ENCODE measurements at regions not wholly inside any gene's neighbourhood (a gene's known extent, or its start where the extent isn't known, plus 50 kb on each side); places are given as distances from the start of the nearest gene placed in this dataset.

- no peak overlapping the region for H3K27ac Mint-ChIP-seq
- no peaks in the 10 kb centered on the region for H3K36me3 Mint-ChIP-seq (ENCODE audit: low read depth)
- H3K4me3 Mint-ChIP-seq = no peak overlapping the region
- intact Hi-C loops (cut with micrococcal nuclease) = no loop called here
- no peaks in the 10 kb centered on the region for H3K9me3 Mint-ChIP-seq
- no peaks in the 10 kb centered on the region for H3K27me3 Mint-ChIP-seq
- H3K4me1 Mint-ChIP-seq (ENCODE audit: low read depth) = no peaks in the 10 kb centered on the region
Measured at GRCh38 chr2:157990173-157990572, 111.5 kb upstream of the UPP2 start.

GRCh38 chr2:157989227-157989626 is 112.4 kb upstream of the UPP2 start:
- no peak overlapping the region for H3K27ac Mint-ChIP-seq
- H3K27me3 Mint-ChIP-seq = no peaks in the 10 kb centered on the region
- H3K36me3 Mint-ChIP-seq (ENCODE audit: low read depth) = no peaks in the 10 kb centered on the region
- no peak overlapping the region for H3K4me3 Mint-ChIP-seq
- H3K9me3 Mint-ChIP-seq = no peaks in the 10 kb centered on the region
- intact Hi-C loops (cut with micrococcal nuclease) = no loop called here
- H3K4me1 Mint-ChIP-seq (ENCODE audit: low read depth) = no peaks in the 10 kb centered on the region

GRCh38 chr2:157986761-157987160 is 110.6 kb upstream of the ACVR1 start:
- Mint-ChIP-seq H3K36me3 (ENCODE audit: low read depth) (no peaks in the 10 kb centered on the region), H3K27me3 (no peaks in the 10 kb centered on the region), H3K9me3 (peaks cover 9% of the 10 kb centered on the region), H3K4me3 (no peak overlapping the region), H3K27ac (no peak overlapping the region), H3K4me1 (ENCODE audit: low read depth) (no peaks in the 10 kb centered on the region)
- intact Hi-C loops (cut with micrococcal nuclease) = no loop called here

GRCh38 chr2:157984866-157985265 is 108.7 kb upstream of the ACVR1 start:
- H3K27me3 Mint-ChIP-seq = no peaks in the 10 kb centered on the region
- no peaks in the 10 kb centered on the region for H3K36me3 Mint-ChIP-seq (ENCODE audit: low read depth)
- H3K27ac Mint-ChIP-seq = no peak overlapping the region
- intact Hi-C loops (cut with micrococcal nuclease) = no loop called here
- H3K9me3 Mint-ChIP-seq = peaks cover 28% of the 10 kb centered on the region
- no peaks in the 10 kb centered on the region for H3K4me1 Mint-ChIP-seq (ENCODE audit: low read depth)
- H3K4me3 Mint-ChIP-seq = no peak overlapping the region

GRCh38 chr2:157980020-157980419 is 103.9 kb upstream of the ACVR1 start:
- Mint-ChIP-seq H3K4me1 (ENCODE audit: low read depth) (no peaks in the 10 kb centered on the region), H3K4me3 (no peak overlapping the region), H3K27me3 (no peaks in the 10 kb centered on the region), H3K9me3 (peaks cover 37% of the 10 kb centered on the region), H3K36me3 (ENCODE audit: low read depth) (no peaks in the 10 kb centered on the region), H3K27ac (no peak overlapping the region)
- intact Hi-C loops (cut with micrococcal nuclease) = no loop called here

GRCh38 chr2:157971702-157972101 is 95.6 kb upstream of the ACVR1 start:
- H3K27me3 Mint-ChIP-seq = no peaks in the 10 kb centered on the region
- no peak overlapping the region for H3K4me3 Mint-ChIP-seq
- intact Hi-C loops (cut with micrococcal nuclease) = no loop called here
- H3K9me3 Mint-ChIP-seq = no peaks in the 10 kb centered on the region
- H3K4me1 Mint-ChIP-seq (ENCODE audit: low read depth) = no peaks in the 10 kb centered on the region
- no peak overlapping the region for H3K27ac Mint-ChIP-seq
- H3K36me3 Mint-ChIP-seq (ENCODE audit: low read depth) = no peaks in the 10 kb centered on the region

- Mint-ChIP-seq H3K4me1 (ENCODE audit: low read depth) (no peaks in the 10 kb centered on the region), H3K27ac (no peak overlapping the region), H3K9me3 (no peaks in the 10 kb centered on the region), H3K27me3 (no peaks in the 10 kb centered on the region), H3K4me3 (no peak overlapping the region), H3K36me3 (ENCODE audit: low read depth) (no peaks in the 10 kb centered on the region)
- intact Hi-C loops (cut with micrococcal nuclease) = no loop called here
Measured at GRCh38 chr2:157967856-157968255, 91.7 kb upstream of the ACVR1 start.

GRCh38 chr2:157959249-157959648 is 83.1 kb upstream of the ACVR1 start:
- Mint-ChIP-seq H3K36me3 (ENCODE audit: low read depth) (no peaks in the 10 kb centered on the region), H3K4me3 (no peak overlapping the region), H3K9me3 (peaks cover 51% of the 10 kb centered on the region), H3K27ac (no peak overlapping the region), H3K27me3 (no peaks in the 10 kb centered on the region), H3K4me1 (ENCODE audit: low read depth) (no peaks in the 10 kb centered on the region)
- intact Hi-C loops (cut with micrococcal nuclease) = no loop called here

GRCh38 chr2:157957596-157957995 is 81.5 kb upstream of the ACVR1 start:
- Mint-ChIP-seq H3K9me3 (peaks cover 51% of the 10 kb centered on the region), H3K36me3 (ENCODE audit: low read depth) (no peaks in the 10 kb centered on the region), H3K27me3 (no peaks in the 10 kb centered on the region), H3K4me3 (no peak overlapping the region), H3K27ac (no peak overlapping the region), H3K4me1 (ENCODE audit: low read depth) (no peaks in the 10 kb centered on the region)
- intact Hi-C loops (cut with micrococcal nuclease) = no loop called here

GRCh38 chr2:157952558-157952957 is 76.4 kb upstream of the ACVR1 start:
- Mint-ChIP-seq H3K27ac (no peak overlapping the region), H3K4me1 (ENCODE audit: low read depth) (no peaks in the 10 kb centered on the region), H3K36me3 (ENCODE audit: low read depth) (no peaks in the 10 kb centered on the region), H3K9me3 (peaks cover 24% of the 10 kb centered on the region), H3K4me3 (no peak overlapping the region), H3K27me3 (no peaks in the 10 kb centered on the region)
- intact Hi-C loops (cut with micrococcal nuclease) = no loop called here

- no peaks in the 10 kb centered on the region for H3K9me3 Mint-ChIP-seq
- intact Hi-C loops (cut with micrococcal nuclease) = no loop called here
- H3K4me1 Mint-ChIP-seq (ENCODE audit: low read depth) = no peaks in the 10 kb centered on the region
- H3K36me3 Mint-ChIP-seq (ENCODE audit: low read depth) = no peaks in the 10 kb centered on the region
- no peak overlapping the region for H3K27ac Mint-ChIP-seq
- H3K27me3 Mint-ChIP-seq = no peaks in the 10 kb centered on the region
- no peak overlapping the region for H3K4me3 Mint-ChIP-seq
Measured at GRCh38 chr2:157948856-157949255, 72.7 kb upstream of the ACVR1 start.

GRCh38 chr2:157946919-157947557 is 70.9 kb upstream of the ACVR1 start:
- Mint-ChIP-seq H3K4me1 (ENCODE audit: low read depth) (no peaks in the 10 kb centered on the region), H3K9me3 (no peaks in the 10 kb centered on the region), H3K27me3 (no peaks in the 10 kb centered on the region), H3K36me3 (ENCODE audit: low read depth) (no peaks in the 10 kb centered on the region), H3K27ac (no peak overlapping the region), H3K4me3 (no peak overlapping the region)
- intact Hi-C loops (cut with micrococcal nuclease) = no loop called here

- Mint-ChIP-seq H3K4me3 (no peak overlapping the region), H3K4me1 (ENCODE audit: low read depth) (peaks cover 9% of the 10 kb centered on the region), H3K36me3 (ENCODE audit: low read depth) (no peaks in the 10 kb centered on the region), H3K9me3 (no peaks in the 10 kb centered on the region), H3K27ac (no peak overlapping the region), H3K27me3 (no peaks in the 10 kb centered on the region)
- intact Hi-C loops (cut with micrococcal nuclease) = no loop called here
Measured at GRCh38 chr2:157940024-157940423, 63.9 kb upstream of the ACVR1 start.

GRCh38 chr2:157938556-157938955 is 62.4 kb upstream of the ACVR1 start:
- H3K27me3 Mint-ChIP-seq = no peaks in the 10 kb centered on the region

GRCh38 chr2:157936406-157936805 is 60.3 kb upstream of the ACVR1 start:
- H3K9me3 Mint-ChIP-seq = no peaks in the 10 kb centered on the region
- H3K36me3 Mint-ChIP-seq (ENCODE audit: low read depth) = no peaks in the 10 kb centered on the region

More at GRCh38 chr2:157938556-157938955, 62.4 kb upstream of the ACVR1 start:
- intact Hi-C loops (cut with micrococcal nuclease) = no loop called here
- Mint-ChIP-seq H3K27ac (no peak overlapping the region), H3K9me3 (no peaks in the 10 kb centered on the region), H3K36me3 (ENCODE audit: low read depth) (no peaks in the 10 kb centered on the region), H3K4me1 (ENCODE audit: low read depth) (peaks cover 9% of the 10 kb centered on the region), H3K4me3 (no peak overlapping the region)

More at GRCh38 chr2:157936406-157936805, 60.3 kb upstream of the ACVR1 start:
- intact Hi-C loops (cut with micrococcal nuclease) = no loop called here
- Mint-ChIP-seq H3K27me3 (no peaks in the 10 kb centered on the region), H3K27ac (no peak overlapping the region), H3K4me1 (ENCODE audit: low read depth) (peaks cover 9% of the 10 kb centered on the region), H3K4me3 (no peak overlapping the region)

Data from dendritic cell treated with granulocyte-macrophage colony-stimulating factor and Interleukin-4, amounts not matched to agents 40 ng/mL and 50 ng/mL, for 4 days (primary cell).